K562 (cell line): ENCODE measurements at regions not wholly inside any gene's neighbourhood (a gene's known extent, or its start where the extent isn't known, plus 50 kb on each side); places are given as distances from the start of the nearest gene placed in this dataset.

ENCODE experiments used
- ATF6 ChIP-seq: sonication (generic); formaldehyde crosslinking; IDR thresholded peaks from 2 replicates; pipeline ENCODE4 v1.4.0; 2020; ENCODE audit warnings: mild to moderate bottlenecking, missing genetic modification reagents
- CAMTA2 ChIP-seq: fragments of 250-450 bp; sonication (Bioruptor Pico); conservative IDR thresholded peaks from 2 replicates; pipeline ENCODE4 v1.5.1; 2022
- ERF ChIP-seq: fragments of 450-650 bp; formaldehyde crosslinking; IDR thresholded peaks from 2 replicates; pipeline ENCODE4 v1.4.0; 2020; ENCODE audit warnings: mild to moderate bottlenecking, mixed read lengths
- MAFF ChIP-seq: IDR thresholded peaks from 2 replicates; pipeline ENCODE4 v1.6.1; 2012; ENCODE audit warnings: low read length, improper control_type of control experiment
- MGA ChIP-seq: fragments of 450-650 bp; IDR thresholded peaks from 2 replicates; pipeline ENCODE4 v1.6.1; 2016; ENCODE audit warnings: mild to moderate bottlenecking, moderate library complexity
- POLR2A ChIP-seq: fragments of 450-650 bp; conservative IDR thresholded peaks from 2 replicates; pipeline ENCODE4 v1.6.1; 2016
- SFPQ ChIP-seq: fragments of 200-400 bp; formaldehyde crosslinking; IDR thresholded peaks from 2 replicates; pipeline ENCODE4 v1.6.1; 2017; ENCODE audit warnings: mild to moderate bottlenecking, low read depth, low read length, moderate library complexity
- SRSF7 ChIP-seq: fragments of 200-400 bp; formaldehyde crosslinking; optimal IDR thresholded peaks from 2 replicates; pipeline ENCODE3; 2017; ENCODE audit warnings: mild to moderate bottlenecking, low read depth, low read length
- ZNF644 ChIP-seq: fragments of 200-800 bp; sonication (Bioruptor generic); IDR thresholded peaks from 2 replicates; pipeline ENCODE4 v1.6.1; 2016; ENCODE audit warnings: low read depth, missing genetic modification characterization, missing compliant biosample characterization

- TF ChIP-seq SFPQ (no peak), CAMTA2 (CRISPR knock-in tag) (no peak), ERF (no peak), MAFF (no peak), ATF6 (no peak), ZNF644 (tag) (no peak), SRSF7 (no peak), MGA (no peak), POLR2A (no peak)
Measured at GRCh38 chr11:81190546-81190945, 1543.1 kb downstream of the FAM181B start (continued).
